AG10803 (cell line): ENCODE measurements at regions not wholly inside any gene's neighbourhood (a gene's known extent, or its start where the extent isn't known, plus 50 kb on each side); places are given as distances from the start of the nearest gene placed in this dataset.

Experiments
- DNase-seq: peaks from one replicate; pipeline ENCODE4 v3.0.0; 2010; ENCODE audit warnings: low read depth
- H3K4me3 ChIP-seq: 2 replicates; pipeline ENCODE4 v1.5.1; 2011; ENCODE audit warnings: mild to moderate bottlenecking, low read length, control low read depth
- TF ChIP-seq, protein P1 (sequence below): conservative IDR thresholded peaks from 2 replicates; pipeline ENCODE4 v1.5.1; 2011; ENCODE audit warnings: mild to moderate bottlenecking, low read length, control low read depth, inconsistent platforms

DNA sequence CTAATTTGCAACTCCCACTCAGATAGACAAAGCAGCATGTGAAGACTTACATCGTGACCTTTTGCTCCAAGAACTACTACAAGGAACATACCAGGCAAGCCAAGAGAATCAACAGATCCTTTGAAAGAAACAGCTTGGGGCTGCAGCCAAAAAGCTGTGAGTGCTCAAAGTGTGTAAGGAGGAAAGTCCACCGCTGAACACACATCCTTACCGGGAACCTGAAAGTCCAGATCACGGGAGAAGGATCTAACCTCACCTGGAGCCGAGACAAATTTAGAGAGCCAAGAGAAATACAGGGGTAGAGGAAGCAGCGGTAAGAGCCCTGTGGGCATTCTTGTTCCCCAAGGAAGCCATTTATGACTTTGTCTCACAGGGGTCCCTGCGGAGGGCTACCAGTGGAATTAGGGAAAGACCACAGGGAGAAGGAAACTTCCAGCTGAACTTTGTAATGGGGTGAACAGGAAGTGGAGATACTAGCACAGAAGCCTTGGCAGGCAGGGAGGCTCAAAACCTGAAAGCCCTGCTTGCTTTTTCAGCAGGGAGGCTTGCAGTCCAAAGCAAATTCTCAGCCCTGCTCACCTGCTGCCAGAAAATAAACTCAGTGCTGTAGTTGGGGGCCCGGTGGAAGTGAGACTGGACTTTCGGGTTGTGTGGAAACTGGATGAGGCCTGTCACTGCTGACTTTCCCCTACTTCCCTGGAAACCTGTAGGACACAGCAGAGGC lies 350.2 kb downstream of the DTWD2 start:
- H3K4me3 ChIP-seq = no peak overlapping the region
- TF ChIP-seq, protein P1, sequence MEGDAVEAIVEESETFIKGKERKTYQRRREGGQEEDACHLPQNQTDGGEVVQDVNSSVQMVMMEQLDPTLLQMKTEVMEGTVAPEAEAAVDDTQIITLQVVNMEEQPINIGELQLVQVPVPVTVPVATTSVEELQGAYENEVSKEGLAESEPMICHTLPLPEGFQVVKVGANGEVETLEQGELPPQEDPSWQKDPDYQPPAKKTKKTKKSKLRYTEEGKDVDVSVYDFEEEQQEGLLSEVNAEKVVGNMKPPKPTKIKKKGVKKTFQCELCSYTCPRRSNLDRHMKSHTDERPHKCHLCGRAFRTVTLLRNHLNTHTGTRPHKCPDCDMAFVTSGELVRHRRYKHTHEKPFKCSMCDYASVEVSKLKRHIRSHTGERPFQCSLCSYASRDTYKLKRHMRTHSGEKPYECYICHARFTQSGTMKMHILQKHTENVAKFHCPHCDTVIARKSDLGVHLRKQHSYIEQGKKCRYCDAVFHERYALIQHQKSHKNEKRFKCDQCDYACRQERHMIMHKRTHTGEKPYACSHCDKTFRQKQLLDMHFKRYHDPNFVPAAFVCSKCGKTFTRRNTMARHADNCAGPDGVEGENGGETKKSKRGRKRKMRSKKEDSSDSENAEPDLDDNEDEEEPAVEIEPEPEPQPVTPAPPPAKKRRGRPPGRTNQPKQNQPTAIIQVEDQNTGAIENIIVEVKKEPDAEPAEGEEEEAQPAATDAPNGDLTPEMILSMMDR = no peak
- no peak for DNase-seq

DNA sequence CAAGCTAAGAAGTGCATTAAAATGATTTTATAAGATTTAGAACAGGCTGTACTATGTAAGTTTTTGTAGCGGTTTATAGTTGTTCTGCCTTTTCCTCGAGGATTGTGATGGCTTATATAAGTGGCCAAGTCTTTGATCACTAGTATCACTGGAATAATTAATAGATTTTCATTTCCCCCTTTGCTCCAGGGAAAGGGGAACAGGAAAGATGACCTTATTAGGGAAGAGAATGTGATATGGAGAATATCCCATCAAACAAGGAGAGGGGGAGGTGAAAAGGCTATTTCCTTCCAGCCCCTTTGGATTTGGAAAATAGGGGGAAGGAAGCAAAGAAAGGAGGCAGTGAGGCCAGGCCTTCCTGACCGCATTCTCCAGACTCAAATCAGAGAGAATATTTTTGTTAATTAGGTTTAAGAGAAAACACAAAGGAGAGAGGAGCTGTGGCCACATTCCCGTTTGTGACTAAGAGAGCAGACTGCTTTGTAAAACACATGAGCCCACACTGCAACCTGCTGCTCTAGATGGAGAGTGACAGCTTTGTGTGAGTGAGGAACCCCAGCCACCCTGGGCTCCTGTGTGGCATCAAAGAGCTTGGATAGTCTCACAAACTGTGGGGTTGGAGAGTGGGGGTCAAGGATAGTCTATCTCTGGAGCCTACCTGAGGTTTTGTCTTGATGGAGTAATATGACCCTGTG lies 359.5 kb downstream of the DTWD2 start:
- TF ChIP-seq, protein P1 = peak; percentile 27
- DNase-seq = no peak
- H3K4me3 ChIP-seq = no peak overlapping the region

DNA sequence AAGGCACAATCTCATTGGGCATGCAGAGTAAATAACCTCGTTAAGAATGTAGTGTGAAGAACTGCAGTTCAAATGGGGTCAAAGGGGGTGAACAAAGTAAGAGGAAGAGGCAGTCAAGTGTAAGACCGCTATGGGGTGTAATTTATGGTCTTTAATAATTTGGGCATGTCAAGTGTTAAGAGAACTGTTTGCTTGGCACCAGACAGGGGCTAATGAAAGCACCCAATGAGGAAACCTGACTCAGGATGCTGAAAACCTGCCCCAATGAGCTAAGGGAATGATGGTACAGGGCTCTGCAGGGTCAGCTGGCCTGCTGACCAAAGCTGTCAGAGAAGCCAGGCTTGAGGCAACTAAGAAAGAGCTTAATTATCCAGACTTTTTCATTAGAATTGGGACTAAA lies 368.1 kb downstream of the DTWD2 start:
- DNase-seq = no peak
- H3K4me3 ChIP-seq = no peak overlapping the region
- TF ChIP-seq, protein P1 = no peak

DNA sequence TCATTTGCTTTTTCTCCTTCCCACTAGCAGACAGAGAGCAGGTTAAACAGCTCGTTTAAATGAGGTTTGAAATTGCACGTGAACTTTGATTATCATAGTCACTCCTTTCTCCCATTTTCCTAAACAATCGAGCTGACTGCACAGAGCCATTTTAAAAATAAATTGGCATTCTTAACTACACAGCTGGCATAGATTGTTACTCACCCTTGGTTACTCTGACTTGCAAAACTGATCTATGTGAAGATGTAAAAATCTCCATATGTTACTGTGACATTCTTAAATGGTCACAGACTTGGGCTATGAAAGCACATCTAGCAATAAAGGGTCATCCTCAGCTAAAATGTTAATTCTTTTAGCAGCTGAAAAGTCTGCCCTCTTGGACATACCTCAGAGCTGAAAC lies 368.5 kb downstream of the DTWD2 start:
- no peak for DNase-seq
- TF ChIP-seq, protein P1 = no peak
- H3K4me3 ChIP-seq = no peak overlapping the region

DNA sequence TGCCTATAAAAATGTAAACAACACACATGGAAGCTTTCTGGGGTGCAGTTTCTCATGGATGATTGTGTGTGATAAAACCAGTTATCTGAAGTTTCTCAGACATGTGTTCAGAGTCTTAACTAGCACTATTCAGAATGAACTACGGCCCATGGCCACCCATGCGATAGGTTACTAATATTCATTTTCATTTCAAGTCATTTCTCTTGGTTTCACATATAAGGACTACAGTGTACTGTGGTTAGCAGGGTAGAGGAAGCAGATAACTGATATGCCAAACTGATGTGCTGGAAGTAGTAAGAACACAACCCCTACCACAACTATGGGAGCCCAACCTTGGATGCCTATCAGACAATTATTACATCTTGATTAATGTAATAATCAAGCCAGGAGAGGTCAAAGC lies 372.1 kb downstream of the DTWD2 start:
- DNase-seq = no peak
- TF ChIP-seq, protein P1 = no peak
- H3K4me3 ChIP-seq = no peak overlapping the region

DNA sequence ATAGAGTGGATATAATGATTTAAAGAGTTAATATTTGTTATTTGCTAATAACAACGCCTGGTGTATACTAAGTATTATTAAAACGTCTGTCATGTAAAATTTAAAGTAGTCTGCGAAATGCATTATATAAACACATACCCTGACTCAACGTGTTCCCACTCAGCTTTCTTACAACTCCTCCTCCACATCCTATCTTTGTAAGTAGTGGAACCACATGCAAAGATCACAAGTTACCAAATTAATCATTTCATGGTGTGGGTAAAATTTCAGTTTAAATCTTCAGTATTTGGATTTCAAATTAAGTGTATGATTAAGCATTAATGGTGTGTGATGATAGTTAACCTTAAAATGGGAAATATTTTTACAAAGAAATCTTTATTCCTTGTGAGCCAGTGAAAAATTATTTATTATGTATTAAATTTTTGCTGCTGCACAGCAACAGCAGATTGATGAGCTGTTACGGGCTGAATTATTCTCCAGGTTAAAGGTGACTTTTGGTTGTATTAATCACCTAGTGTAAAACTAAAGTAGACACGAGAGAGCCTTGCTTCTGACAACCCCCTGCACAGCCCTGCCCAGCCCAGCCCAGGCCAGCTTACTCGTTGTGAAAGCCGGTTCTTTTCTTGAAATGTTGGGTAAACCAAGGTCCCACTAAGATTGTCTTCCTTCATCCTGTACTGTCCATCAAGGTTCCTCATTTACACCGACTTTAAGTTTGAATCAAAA lies 373.5 kb downstream of the DTWD2 start:
- TF ChIP-seq, protein P1 = no peak
- no peak for DNase-seq
- H3K4me3 ChIP-seq = no peak overlapping the region
